Right renal pelvis (tissue), 4 donors: ENCODE measurements at regions not wholly inside any gene's neighbourhood (a gene's known extent, or its start where the extent isn't known, plus 50 kb on each side); places are given as distances from the start of the nearest gene placed in this dataset.
"Not testable (repeated sequence)": the region's sequence is repeated elsewhere in the genome, so short reads cannot be mapped to it uniquely, and the experiment has no call there.

ENCODE experiments used
- DNase-seq, 4 donors: peaks; one replicate each; pipeline ENCODE4 v3.0.0-alpha.2; 2013; ENCODE audit warnings: low read depth in 4 of 4, low spot score in 3 of 4, missing footprints in 1 of 4

- no peak for DNase-seq
These were observed 190.3 kb downstream of the C1orf94 start for GRCh38 chr1:34366875-34367624.

GRCh38 chr1:34367954-34368353, 191.2 kb downstream of the C1orf94 start:
- DNase-seq: no peak

DNA sequence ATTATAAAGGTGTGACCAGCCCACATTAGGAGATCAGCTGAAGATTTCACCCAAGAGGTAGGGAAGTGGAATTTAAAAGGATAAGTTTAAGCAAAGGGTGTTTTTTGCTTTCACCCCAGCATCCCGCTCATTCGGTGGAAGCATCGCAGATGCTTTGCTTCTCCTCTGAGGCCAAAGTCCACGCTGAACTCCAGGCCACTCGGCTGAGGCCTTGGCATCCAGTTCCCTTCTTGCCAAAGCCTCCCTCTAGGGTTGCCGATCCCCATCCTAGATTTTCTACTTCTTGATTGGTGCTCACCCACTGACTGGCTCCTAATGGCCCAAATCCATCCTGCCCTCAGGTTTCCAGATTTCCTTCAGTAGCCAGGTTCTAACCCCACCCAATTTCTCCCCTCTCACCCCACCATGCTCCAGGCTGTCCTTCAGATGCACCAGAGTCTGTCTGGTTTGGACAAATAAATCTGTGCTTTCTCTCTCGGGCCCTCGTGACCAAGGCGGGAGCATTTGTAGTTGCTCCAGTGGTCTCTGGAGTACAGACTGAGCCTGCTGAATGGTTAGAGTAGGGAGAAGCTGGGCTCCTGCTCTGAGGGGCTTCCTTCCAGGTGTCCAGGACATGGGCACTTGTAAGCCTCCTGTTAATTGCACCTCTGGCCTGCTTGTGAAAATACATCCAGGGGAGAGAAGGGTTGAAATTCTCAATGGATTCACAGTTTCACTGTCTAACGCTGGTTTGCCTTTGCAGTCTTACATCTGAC, 193.2 kb downstream of the C1orf94 start:
- no peak for DNase-seq

GRCh38 chr1:34370748-34371147, 194.0 kb downstream of the C1orf94 start:
- no peak for DNase-seq

DNA sequence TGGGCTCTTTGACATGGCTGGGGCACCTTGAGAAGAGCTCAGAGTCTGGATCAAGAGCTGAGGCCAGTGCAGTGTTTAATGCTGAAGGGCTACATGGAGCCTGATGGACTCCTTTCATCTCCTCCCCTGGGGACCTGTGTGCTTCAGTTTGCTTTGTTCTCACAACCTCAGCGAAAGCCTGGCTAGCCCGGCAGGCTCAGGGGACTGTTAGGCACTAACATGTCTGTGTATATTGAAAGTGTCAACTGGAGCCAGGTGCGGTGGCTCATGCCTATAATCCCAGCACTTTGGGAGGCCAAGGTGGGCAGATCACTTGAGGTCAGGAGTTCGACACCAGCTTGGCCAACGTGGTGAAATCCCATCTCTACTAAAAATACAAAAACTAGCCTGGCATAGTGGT, 194.5 kb downstream of the C1orf94 start:
- not testable (repeated sequence) for DNase-seq

DNA sequence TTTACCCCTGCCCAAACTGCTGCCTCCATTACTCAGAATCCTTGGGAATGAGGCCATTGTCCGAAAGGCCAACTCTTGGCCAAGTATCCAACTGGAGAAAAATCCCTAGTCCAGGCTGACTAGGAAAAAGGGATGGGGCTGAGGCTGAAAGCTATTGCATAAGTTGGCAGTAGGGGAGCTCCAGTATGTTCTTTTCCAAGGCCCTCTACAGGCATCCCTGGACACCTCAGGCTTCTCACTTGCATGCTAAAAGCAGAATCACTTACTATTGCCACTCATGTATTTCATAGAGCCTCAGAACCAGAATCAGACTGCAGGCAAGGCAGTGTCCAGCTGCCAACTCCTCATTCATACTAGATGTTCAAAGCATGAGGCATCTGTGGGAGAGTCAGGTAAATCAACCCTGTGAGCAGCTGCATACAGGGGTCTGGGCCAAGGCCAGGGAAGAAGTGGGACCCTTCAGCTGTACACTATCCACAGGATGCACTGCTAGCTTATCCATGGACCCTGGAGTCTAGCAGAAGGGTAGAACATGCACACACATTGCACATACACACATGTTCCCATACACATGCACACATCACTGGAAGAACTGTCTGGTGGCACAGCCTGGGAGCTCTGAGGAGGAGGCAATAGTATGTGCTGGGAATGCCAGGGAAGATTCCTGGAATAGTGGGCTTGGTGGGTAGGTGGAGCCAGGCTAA, 195.3 kb downstream of the C1orf94 start:
- DNase-seq: no peak

- DNase-seq: no peak
These were observed 196.2 kb downstream of the C1orf94 start for GRCh38 chr1:34372891-34373290.

DNA sequence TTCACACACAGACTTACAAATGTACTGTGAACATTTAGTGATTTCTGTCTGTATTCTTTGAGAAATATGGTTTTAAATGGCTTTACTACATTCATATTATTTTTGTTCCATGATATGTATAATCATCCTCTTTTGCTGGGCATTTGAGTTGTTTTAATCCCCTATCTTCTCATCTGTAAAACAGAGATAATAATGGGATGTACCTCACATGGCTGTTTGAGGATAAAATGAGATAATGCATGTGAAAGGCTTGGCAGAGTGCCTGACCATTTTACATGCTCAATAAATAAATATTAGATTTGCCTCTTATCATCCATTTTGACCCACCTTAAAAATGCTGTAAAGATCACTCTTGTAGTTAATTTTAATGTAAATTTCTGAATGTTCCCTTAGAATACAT, 197.2 kb downstream of the C1orf94 start:
- DNase-seq: no peak

DNA sequence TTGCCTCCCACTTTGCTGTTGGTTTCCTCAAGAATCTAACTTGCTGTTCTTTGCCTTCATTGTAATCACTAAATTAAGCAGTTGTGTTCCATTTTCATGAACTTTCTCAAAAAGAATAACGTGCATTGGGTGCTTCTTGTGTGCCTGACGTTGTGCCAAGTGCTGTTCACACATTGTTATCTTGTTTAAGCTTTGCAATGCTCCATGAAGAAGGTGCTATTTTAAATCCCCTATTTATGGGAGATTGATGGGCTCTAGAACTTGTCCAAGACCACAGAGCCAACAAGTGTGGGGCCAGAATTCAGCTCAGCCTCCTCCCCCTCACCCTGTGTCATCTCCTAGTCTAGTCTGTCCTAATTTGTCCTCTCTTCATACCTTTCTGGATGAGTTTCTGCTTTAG, 199.8 kb downstream of the C1orf94 start:
- no peak for DNase-seq

GRCh38 chr1:34378968-34379856, 202.5 kb downstream of the C1orf94 start:
- DNase-seq: no peak

DNA sequence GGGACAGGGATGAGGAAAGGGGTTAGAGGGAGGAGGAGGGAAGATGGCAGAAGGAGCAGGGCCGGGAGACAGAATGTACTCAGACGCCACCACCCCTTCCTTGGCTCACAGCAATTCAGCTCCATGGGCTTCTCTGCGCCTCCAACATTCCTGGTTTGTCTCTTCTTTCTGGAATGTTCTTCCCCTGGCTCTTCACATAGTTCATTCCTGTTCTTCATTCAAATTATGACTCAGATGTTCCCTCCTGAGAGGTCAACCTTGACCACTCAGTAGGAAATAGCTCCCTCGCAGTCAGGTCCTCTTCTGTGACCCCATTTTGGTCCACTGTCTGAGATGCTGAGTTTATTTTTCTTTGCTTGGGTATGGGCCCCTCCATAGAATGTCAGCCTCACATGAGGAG, 203.2 kb downstream of the C1orf94 start:
- no peak for DNase-seq

- no peak for DNase-seq
These were observed 203.9 kb downstream of the C1orf94 start for GRCh38 chr1:34380526-34381124.

- no peak for DNase-seq
These were observed 213.3 kb downstream of the C1orf94 start for GRCh38 chr1:34389974-34390373.

- no peak for DNase-seq
These were observed 219.3 kb downstream of the C1orf94 start for GRCh38 chr1:34396042-34396441.

- DNase-seq: no peak
These were observed 221.7 kb downstream of the C1orf94 start for GRCh38 chr1:34398241-34398915.

DNA sequence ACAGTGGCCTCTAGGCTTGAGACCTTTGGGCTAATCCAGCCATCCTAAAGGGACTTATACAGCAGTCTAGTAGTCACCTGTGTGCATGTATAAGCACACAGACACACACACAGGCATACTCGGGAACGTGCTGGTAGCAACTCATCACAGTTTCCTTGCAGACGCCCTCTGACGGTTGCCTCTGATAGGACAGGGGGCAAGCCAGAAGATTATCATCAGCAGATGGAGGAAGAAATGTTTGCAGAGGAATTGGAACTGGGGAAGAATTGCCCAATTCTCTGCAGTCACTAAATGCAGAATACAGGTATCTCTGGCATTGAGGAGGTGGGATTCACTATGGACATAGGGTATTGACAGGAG, 222.2 kb downstream of the C1orf94 start:
- DNase-seq: no peak

GRCh38 chr1:34400675-34401074, 224.0 kb downstream of the C1orf94 start:
- no peak for DNase-seq

DNA sequence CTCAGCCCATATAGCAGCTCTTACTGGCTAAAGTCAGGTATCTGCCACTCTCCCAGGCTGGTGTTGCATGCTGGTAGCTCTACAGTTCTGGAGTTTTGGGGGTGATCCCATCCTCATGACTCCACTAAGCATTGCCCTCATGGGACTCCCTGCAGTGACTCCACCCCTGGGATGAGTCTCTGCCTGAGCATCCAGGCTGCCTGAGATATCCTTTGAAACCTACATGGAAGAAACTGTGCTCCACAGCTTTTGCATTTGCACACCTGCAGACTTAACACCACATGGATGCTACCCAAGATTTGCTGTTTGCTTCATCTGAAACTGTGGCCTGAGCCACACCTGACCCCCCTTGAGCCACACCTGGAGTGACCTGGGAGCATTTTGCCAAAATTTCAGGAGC, 226.4 kb downstream of the C1orf94 start:
- DNase-seq: no peak

- DNase-seq: no peak
These were observed 228.1 kb downstream of the C1orf94 start for GRCh38 chr1:34404804-34405203.
